ENCODE measurements at regions not wholly inside any gene's neighbourhood (a gene's known extent, or its start where the extent isn't known, plus 50 kb on each side); places are given as distances from the start of the nearest gene placed in this dataset.
A peak's percentile ranks its signal among the peaks of the same experiment; 100 is the strongest.
"Not testable (repeated sequence)": the region's sequence is repeated elsewhere in the genome, so short reads cannot be mapped to it uniquely, and the experiment has no call there.

- no peak for DNase-seq
Observed at GRCh38 chr14:105894978-105895881, 368.8 kb downstream of the TMEM121 start.

GRCh38 chr14:105896206-105896605 lies 369.8 kb downstream of the TMEM121 start:
- not testable (repeated sequence) for DNase-seq

GRCh38 chr14:105896961-105897724 lies 370.8 kb downstream of the TMEM121 start:
- DNase-seq, result not testable (repeated sequence)

- DNase-seq, result no peak
Observed at GRCh38 chr14:105897725-105898113, 371.3 kb downstream of the TMEM121 start.

- no peak for DNase-seq
Observed at GRCh38 chr14:105898482-105899010, 372.2 kb downstream of the TMEM121 start.

- no peak for DNase-seq
Observed at GRCh38 chr14:105899071-105899641, 372.8 kb downstream of the TMEM121 start.

GRCh38 chr14:105899657-105900397 lies 373.4 kb downstream of the TMEM121 start:
- no peak for DNase-seq

- DNase-seq, result no peak
Observed at GRCh38 chr14:105900398-105901160, 374.2 kb downstream of the TMEM121 start.

- no peak for DNase-seq
Observed at GRCh38 chr14:105901226-105901625, 374.8 kb downstream of the TMEM121 start.

GRCh38 chr14:105902131-105902898 lies 375.9 kb downstream of the TMEM121 start:
- peak; percentile 14 for DNase-seq

GRCh38 chr14:105902899-105903165 lies 376.4 kb downstream of the TMEM121 start:
- DNase-seq, result not testable (repeated sequence)

- no peak for DNase-seq
Observed at GRCh38 chr14:105903971-105904370, 377.6 kb downstream of the TMEM121 start.

GRCh38 chr14:105904379-105904778 lies 378.0 kb downstream of the TMEM121 start:
- no peak for DNase-seq

- no peak for DNase-seq
Observed at GRCh38 chr14:105905456-105905855, 379.1 kb downstream of the TMEM121 start.

- no peak for DNase-seq
Observed at GRCh38 chr14:105907276-105907675, 380.9 kb downstream of the TMEM121 start.

GRCh38 chr14:105908006-105908405 lies 381.6 kb downstream of the TMEM121 start:
- DNase-seq, result no peak

GRCh38 chr14:105908481-105908911 lies 382.1 kb downstream of the TMEM121 start:
- no peak for DNase-seq

GRCh38 chr14:105909046-105909827 lies 382.9 kb downstream of the TMEM121 start:
- DNase-seq, result no peak

- not testable (repeated sequence) for DNase-seq
Observed at GRCh38 chr14:105909828-105910120, 383.4 kb downstream of the TMEM121 start.

GRCh38 chr14:105910426-105910825 lies 384.0 kb downstream of the TMEM121 start:
- no peak for DNase-seq

Data from DMS79 treated with DMSO at 0.1 percent for 48 hours (cell line).